ENCODE measurements at regions not wholly inside any gene's neighbourhood (a gene's known extent, or its start where the extent isn't known, plus 50 kb on each side); places are given as distances from the start of the nearest gene placed in this dataset.

DNA sequence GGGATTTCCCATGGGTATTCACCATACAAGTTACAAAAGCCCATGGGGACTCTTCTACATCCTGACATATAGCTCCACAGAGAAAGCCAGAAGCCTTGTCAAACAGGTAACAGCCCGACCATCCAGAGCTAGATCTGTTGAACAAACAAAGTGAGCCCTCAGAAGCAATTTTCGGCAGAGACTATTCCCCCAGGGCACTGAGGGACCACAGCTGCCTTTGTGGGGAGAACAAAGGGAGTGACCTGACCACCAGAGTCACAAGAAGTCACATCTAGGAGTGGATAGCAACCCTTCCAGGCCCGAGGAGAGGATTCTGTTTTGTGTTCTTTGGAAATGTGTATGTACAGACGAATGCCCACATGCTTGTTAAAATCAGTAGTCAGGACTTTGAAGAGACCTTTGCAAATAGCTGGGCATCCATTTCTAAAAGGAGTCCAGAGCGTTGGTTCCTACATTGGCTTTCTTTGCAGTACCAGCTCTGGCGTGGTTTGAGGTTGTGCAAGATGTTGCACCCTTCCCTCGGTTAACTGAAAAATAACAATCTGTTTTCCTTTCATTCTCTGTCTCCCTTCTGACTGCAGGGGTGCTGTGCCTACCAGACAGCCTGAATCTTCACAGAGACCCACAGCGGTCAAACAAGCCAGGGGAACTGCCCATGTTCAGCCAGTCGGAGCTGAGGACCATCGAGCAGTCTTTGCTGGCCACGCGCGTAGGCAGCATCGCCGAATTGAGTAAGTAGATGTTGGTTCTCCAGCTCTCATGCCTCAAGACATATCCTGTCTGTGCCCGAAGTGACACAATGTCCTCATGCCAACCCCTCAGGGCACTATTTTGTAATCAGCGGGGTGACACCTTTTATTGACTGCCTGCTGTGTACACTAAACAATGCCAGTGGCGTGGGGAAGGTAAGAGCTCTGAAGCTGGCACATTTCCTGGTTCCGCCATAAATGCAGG is 165.4 kb upstream of the PWP1 start:
- Histone ChIP-seq H3K27ac (no peak overlapping the region), H3K4me3 (no peak overlapping the region)
- no peak for TF ChIP-seq CTCF (IDR thresholded peaks at IDR 0.05)
- no peak for DNase-seq (ENCODE audit: low spot score)

DNA sequence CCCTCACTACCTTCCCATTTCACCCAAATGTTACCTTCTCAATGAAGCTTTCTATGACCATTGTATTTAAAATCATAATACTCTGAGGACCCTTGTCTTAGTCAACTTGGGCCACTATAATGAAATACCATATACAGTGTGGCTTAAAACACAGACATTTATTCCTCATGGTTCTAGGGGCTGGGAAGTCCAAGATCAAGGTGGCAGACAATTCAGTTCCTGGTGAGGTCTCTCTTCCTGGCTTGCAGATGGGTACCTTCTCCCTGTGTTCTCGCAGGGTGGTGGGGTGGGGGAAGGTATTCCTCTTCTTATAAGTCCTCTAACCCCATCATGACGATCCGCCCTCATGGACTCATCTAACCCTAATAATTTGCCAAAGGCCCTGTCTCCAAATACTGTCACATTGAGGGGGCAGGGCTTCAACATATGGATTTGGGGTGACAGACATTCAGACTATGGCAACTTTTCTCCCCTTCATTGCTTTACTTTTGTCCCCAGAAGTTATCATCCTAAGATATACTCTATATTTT is 163.7 kb upstream of the PWP1 start:
- TF ChIP-seq CTCF (IDR thresholded peaks at IDR 0.05): no peak
- Histone ChIP-seq H3K27ac (no peak overlapping the region), H3K4me3 (no peak overlapping the region)
- no peak for DNase-seq (ENCODE audit: low spot score)

DNA sequence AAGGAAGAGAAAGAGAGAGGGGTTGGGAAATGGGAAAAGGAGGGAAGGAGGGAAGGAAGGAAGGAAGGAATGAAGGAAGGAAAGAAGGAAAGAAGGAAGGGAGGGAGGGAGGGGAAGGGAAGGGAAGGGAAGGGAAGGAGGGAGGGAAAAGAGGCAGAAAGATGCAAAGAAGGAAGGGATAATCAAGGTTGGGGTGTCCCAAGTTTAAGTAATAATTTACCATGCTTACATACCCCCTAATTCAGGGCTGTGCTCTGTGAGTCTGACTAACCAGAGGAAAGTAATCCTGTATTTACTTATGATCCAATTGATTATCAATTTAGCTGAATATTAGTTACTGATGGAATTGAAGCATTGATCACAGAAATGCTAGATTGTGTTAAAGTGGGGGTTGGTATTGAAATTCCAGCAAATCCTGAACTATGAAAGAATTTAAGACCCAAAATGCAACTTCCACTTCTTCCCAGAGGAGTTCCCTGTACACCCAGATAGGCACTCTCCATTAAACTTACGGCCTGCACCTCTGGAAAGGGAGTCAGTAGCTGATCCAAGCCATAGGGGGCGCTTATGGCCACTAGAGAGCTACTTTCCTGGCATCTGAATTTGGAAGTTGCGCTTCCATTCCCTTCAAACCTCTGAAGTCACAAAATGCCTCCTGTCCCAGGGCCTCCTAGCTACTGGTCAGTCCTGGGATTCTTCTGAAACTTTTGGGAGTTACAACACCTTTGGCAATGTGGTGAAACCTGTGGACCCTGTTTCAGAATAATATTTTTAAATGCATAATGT is 162.7 kb upstream of the PWP1 start:
- DNase-seq (ENCODE audit: low spot score): no peak
- Histone ChIP-seq H3K4me3 (no peak overlapping the region), H3K27ac (no peak overlapping the region)
- no peak for TF ChIP-seq CTCF (IDR thresholded peaks at IDR 0.05)

DNA sequence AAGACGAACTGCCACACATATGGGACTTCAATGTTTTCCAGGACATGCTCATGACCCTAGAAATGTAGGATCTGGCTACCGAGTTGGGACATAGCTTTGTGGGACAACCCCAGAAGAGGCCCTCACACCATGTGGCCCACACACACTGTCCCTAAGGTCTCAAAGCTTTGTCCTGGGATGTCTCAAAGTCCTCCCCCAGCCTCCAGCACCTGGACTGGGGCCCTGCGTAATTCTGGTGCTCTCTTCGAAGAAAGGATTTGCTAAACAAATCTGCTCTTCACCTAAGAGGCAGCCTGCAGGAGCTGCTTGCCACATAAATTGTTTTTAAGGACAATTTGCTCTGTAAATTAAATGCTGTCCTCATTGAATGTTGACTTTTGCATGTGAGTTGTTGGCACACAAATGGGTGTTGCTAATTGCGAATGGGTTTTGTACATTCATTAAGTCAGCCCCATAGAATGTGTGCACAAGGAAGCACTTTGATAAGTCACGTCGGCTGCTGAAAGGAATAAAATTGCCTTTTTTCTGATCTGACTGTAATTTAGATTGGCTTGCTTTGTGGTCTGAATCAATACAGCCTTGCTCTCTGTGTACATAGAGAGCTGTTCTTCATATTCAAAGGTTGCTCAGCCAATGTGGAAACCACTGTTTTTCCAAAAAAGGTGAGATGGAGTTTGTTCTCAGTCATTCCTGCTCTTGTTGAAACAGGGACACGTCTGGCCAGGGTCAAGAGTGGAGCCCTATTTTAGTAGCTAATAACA is 161.6 kb upstream of the PWP1 start:
- Histone ChIP-seq H3K4me3 (no peak overlapping the region), H3K27ac (no peak overlapping the region)
- no peak for TF ChIP-seq CTCF (IDR thresholded peaks at IDR 0.05)
- DNase-seq (ENCODE audit: low spot score): no peak

GRCh38 chr12:107525063-107525718 is 160.4 kb upstream of the PWP1 start:
- TF ChIP-seq CTCF (IDR thresholded peaks at IDR 0.05): no peak
- H3K4me3 ChIP-seq: no peak overlapping the region

More at GRCh38 chr12:107525063-107525718, 160.4 kb upstream of the PWP1 start:
- no peak overlapping the region for H3K27ac ChIP-seq
- no peak for DNase-seq (ENCODE audit: low spot score)
